Neural progenitor cell (in vitro differentiated cells): ENCODE measurements at regions not wholly inside any gene's neighbourhood (a gene's known extent, or its start where the extent isn't known, plus 50 kb on each side); places are given as distances from the start of the nearest gene placed in this dataset.
A peak's percentile ranks its signal among the peaks of the same experiment; 100 is the strongest.

ENCODE experiments used
- DNase-seq: peaks from one replicate; pipeline ENCODE4 v3.0.0-alpha.2; 2016; ENCODE audit warnings: low spot score
- H2AFZ ChIP-seq: fragments of 200-600 bp; sonication (generic); replicated peaks from 2 replicates; pipeline ENCODE4 v1.6.1; 2016; ENCODE audit warnings: antibody characterized with exemption
- H3F3A ChIP-seq: fragments of 200-600 bp; sonication (generic); 2 replicates; pipeline ENCODE4 v1.6.1; 2016; ENCODE audit warnings: antibody characterized with exemption, low read depth
- H3K27ac ChIP-seq: fragments of 200-600 bp; sonication (generic); 2 replicates; pipeline ENCODE4 v1.5.1; 2016; ENCODE audit warnings: mild to moderate bottlenecking
- H3K27me3 ChIP-seq: fragments of 200-600 bp; sonication (generic); 2 replicates; pipeline ENCODE4 v1.6.1; 2016; ENCODE audit warnings: mild to moderate bottlenecking, moderate library complexity
- H3K36me3 ChIP-seq: fragments of 200-600 bp; sonication (generic); 2 replicates; pipeline ENCODE4 v1.5.1; 2016
- H3K4me1 ChIP-seq: fragments of 200-600 bp; sonication (generic); 2 replicates; pipeline ENCODE4 v1.6.1; 2016; ENCODE audit warnings: mixed run types
- H3K4me2 ChIP-seq: fragments of 200-600 bp; sonication (generic); 2 replicates; pipeline ENCODE4 v1.6.1; 2016
- H3K4me3 ChIP-seq: fragments of 200-600 bp; sonication (generic); 2 replicates; pipeline ENCODE4 v1.5.1; 2016
- H3K79me2 ChIP-seq: fragments of 200-600 bp; sonication (generic); 2 replicates; pipeline ENCODE4 v1.6.1; 2016; ENCODE audit warnings: low read depth
- H3K9ac ChIP-seq: fragments of 200-600 bp; sonication (generic); 2 replicates; pipeline ENCODE4 v1.6.1; 2016
- H3K9me3 ChIP-seq: fragments of 200-600 bp; sonication (generic); 2 replicates; pipeline ENCODE4 v1.5.1; 2016; ENCODE audit warnings: low read depth
- H4K20me1 ChIP-seq: fragments of 200-600 bp; sonication (generic); 2 replicates; pipeline ENCODE4 v1.6.1; 2016; ENCODE audit warnings: low read depth
- H3K27ac Mint-ChIP-seq: 3 replicates; pipeline ENCODE4 v1.8.0; 2021; ENCODE audit warnings: mixed read lengths
- H3K27me3 Mint-ChIP-seq: 2 replicates; pipeline ENCODE4 v1.8.0; 2022; ENCODE audit warnings: low read depth, mild to moderate bottlenecking, inconsistent platforms, moderate library complexity, mixed read lengths; ENCODE audit not compliant: insufficient read depth
- H3K36me3 Mint-ChIP-seq: 3 replicates; pipeline ENCODE4 v1.8.0; 2021; ENCODE audit warnings: mixed read lengths
- H3K4me1 Mint-ChIP-seq: 3 replicates; pipeline ENCODE4 v1.8.0; 2021; ENCODE audit warnings: mixed read lengths
- H3K4me3 Mint-ChIP-seq: 3 replicates; pipeline ENCODE4 v1.8.0; 2021; ENCODE audit warnings: mild to moderate bottlenecking, moderate library complexity, mixed read lengths
- H3K9me3 Mint-ChIP-seq: 3 replicates; pipeline ENCODE4 v1.8.0; 2020; ENCODE audit warnings: mixed read lengths
- EZH2 ChIP-seq: fragments of 200-600 bp; sonication (generic); IDR thresholded peaks from 2 replicates; pipeline ENCODE4 v1.6.1; 2017; ENCODE audit warnings: antibody characterized with exemption, mild to moderate bottlenecking, moderate library complexity
- EZH2phosphoT487 ChIP-seq: fragments of 200-600 bp; sonication (generic); IDR thresholded peaks from 2 replicates; pipeline ENCODE4 v1.6.1; 2017; ENCODE audit warnings: antibody characterized with exemption
- TF ChIP-seq, protein P1 (sequence below): fragments of 200-600 bp; sonication (generic); IDR thresholded peaks from 2 replicates; pipeline ENCODE4 v1.5.1; 2017; ENCODE audit warnings: antibody characterized with exemption, mild to moderate bottlenecking

DNA sequence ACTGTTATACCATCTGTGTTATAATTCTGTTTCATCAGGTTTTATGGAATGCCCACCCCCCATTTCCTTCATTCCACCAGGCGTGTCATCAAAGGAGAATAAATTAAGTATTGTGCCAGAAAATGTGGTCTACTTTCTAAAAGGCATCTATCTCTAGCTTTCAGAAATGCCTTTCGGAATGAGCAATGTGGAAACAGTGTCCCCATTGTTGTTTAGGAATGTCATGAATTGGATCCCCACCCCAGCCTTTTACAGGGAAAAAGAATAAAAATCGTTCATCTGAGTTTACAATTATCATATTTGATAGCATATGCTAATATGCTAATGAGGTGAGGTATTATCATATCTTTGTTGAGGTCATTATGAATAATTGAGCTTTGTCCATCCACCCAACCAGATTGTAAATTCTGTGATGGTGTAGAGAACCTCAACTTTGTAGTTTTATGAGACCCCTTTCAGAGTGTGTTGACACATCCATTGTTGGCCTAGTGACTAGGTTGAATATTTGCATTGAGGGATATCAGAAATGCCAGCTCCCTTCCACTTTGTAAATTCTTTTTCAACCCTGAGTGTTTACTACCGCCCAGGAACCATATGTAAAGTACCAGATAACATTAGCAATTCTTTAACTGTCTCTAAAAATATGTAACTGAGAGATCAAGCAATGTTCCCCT is 56.2 kb upstream of the CCDC160 start:
- H3K27me3 Mint-ChIP-seq = peaks cover 5% of the 10 kb centered on the region
- peak overlapping the region; percentile 28 for H3K4me3 ChIP-seq

DNA sequence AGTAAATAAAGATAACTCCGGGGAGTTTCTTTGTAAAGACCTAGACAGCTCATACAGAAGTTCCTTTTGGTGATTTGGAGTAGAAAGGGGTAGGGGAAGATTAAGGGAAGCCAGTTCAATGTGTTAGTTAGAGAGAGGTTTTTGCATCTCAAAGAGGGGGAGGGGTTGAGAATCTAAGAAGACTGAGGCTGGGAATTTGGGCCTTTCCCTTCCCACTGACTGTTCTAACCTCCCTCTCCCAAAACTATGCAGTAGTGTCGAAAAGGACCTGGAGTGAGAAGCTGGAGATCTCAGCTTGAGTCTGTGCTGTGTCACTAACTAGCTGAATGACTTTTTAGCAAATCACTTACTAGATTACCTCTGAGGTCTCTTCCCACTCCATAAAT is 55.7 kb upstream of the CCDC160 start:
- Histone ChIP-seq H3K36me3 (no peaks in the 10 kb centered on the region), H3K4me1 (peaks cover 61% of the 10 kb centered on the region), H3K27ac (peak overlapping the region; percentile 95), H3K9me3 (no peaks in the 10 kb centered on the region), H3K9ac (no peak overlapping the region), H3K4me3 (peak overlapping the region; percentile 28), H3K79me2 (peaks cover 8% of the 10 kb centered on the region), H2AFZ (no peak overlapping the region), H3F3A (peaks cover 53% of the 10 kb centered on the region), H4K20me1 (no peaks in the 10 kb centered on the region), H3K27me3 (no peaks in the 10 kb centered on the region), H3K4me2 (peak overlapping the region; percentile 68)
- peak overlapping the region; percentile 46 for H3K4me3 Mint-ChIP-seq
- no peaks in the 10 kb centered on the region for H3K9me3 Mint-ChIP-seq
- DNase-seq = peak; percentile 67
- H3K4me1 Mint-ChIP-seq = peaks cover 81% of the 10 kb centered on the region
- H3K36me3 Mint-ChIP-seq = no peaks in the 10 kb centered on the region
- H3K27me3 Mint-ChIP-seq = peaks cover 5% of the 10 kb centered on the region
- peak overlapping the region; percentile 99 for H3K27ac Mint-ChIP-seq
- TF ChIP-seq EZH2 = no peak
- no peak for TF ChIP-seq EZH2phosphoT487
- TF ChIP-seq, protein P1, sequence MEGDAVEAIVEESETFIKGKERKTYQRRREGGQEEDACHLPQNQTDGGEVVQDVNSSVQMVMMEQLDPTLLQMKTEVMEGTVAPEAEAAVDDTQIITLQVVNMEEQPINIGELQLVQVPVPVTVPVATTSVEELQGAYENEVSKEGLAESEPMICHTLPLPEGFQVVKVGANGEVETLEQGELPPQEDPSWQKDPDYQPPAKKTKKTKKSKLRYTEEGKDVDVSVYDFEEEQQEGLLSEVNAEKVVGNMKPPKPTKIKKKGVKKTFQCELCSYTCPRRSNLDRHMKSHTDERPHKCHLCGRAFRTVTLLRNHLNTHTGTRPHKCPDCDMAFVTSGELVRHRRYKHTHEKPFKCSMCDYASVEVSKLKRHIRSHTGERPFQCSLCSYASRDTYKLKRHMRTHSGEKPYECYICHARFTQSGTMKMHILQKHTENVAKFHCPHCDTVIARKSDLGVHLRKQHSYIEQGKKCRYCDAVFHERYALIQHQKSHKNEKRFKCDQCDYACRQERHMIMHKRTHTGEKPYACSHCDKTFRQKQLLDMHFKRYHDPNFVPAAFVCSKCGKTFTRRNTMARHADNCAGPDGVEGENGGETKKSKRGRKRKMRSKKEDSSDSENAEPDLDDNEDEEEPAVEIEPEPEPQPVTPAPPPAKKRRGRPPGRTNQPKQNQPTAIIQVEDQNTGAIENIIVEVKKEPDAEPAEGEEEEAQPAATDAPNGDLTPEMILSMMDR = no peak

More for the DNA sequence above, 56.2 kb upstream of the CCDC160 start:
- peak overlapping the region; percentile 46 for H3K4me3 Mint-ChIP-seq
- peak overlapping the region; percentile 95 for H3K27ac ChIP-seq
- H3K9ac ChIP-seq = no peak overlapping the region
- no peaks in the 10 kb centered on the region for H3K36me3 Mint-ChIP-seq
- H3K9me3 ChIP-seq = no peaks in the 10 kb centered on the region
- H3F3A ChIP-seq = peaks cover 54% of the 10 kb centered on the region
- no peaks in the 10 kb centered on the region for H3K9me3 Mint-ChIP-seq
- TF ChIP-seq EZH2phosphoT487 (no peak), EZH2 (no peak)
- no peaks in the 10 kb centered on the region for H4K20me1 ChIP-seq
- peaks cover 65% of the 10 kb centered on the region for H3K4me1 ChIP-seq
- H3K27me3 ChIP-seq = no peaks in the 10 kb centered on the region
- DNase-seq = peak; percentile 29
- H3K36me3 ChIP-seq = no peaks in the 10 kb centered on the region
- peaks cover 82% of the 10 kb centered on the region for H3K4me1 Mint-ChIP-seq
- peak overlapping the region; percentile 99 for H3K27ac Mint-ChIP-seq
- peaks cover 13% of the 10 kb centered on the region for H3K79me2 ChIP-seq
- H2AFZ ChIP-seq = no peak overlapping the region
- peak overlapping the region; percentile 68 for H3K4me2 ChIP-seq

DNA sequence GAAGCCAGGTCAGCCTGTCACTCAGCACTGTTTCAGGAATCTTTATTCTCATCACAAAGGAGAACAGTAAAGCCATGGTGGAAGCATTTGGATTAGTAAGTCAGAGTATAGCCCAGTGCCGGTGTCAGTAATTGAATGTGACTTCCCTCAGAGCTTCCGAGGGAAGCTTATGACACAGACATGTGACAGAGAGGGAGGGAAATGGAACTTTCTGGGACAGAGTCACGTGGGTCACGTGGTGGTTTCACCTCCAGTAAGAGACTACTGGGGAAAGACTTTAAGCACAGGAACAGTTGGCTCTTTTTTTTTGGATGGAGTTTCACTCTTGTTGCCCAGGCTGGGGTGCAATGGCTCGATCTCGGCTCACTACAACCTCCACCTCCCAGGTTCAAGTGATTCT is 53.3 kb upstream of the CCDC160 start:
- no peaks in the 10 kb centered on the region for H3K27me3 ChIP-seq
- Mint-ChIP-seq H3K36me3 (no peaks in the 10 kb centered on the region), H3K4me1 (peaks cover 83% of the 10 kb centered on the region)

DNA sequence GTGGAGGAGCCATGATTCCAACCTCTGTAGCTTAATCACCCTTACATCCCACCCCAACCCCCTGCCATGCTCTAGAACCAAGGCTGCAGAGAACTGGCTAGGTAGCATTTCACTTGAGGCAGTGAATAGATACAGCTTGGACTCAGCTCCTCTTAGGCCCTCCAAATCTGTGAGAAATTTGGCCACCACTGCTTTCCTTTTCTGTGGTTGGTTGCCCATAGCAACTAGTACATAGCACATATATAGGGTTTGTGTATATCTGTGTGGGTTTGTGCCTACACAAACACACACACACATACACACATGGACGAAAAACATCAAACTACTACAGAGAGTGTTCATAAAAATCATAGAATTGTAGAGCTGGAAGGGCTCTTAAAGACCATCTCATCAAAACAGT is 52.0 kb upstream of the CCDC160 start:
- Histone ChIP-seq H3K4me1 (peaks cover 45% of the 10 kb centered on the region), H3K9ac (no peak overlapping the region), H3K79me2 (no peaks in the 10 kb centered on the region), H3K27me3 (no peaks in the 10 kb centered on the region), H4K20me1 (no peaks in the 10 kb centered on the region), H3F3A (peaks cover 35% of the 10 kb centered on the region), H3K36me3 (no peaks in the 10 kb centered on the region), H3K4me2 (no peak overlapping the region), H3K4me3 (no peak overlapping the region), H2AFZ (no peak overlapping the region), H3K27ac (no peak overlapping the region), H3K9me3 (peaks cover 3% of the 10 kb centered on the region)
- H3K27ac Mint-ChIP-seq = peak overlapping the region; percentile 91
- no peak overlapping the region for H3K4me3 Mint-ChIP-seq
- no peaks in the 10 kb centered on the region for H3K9me3 Mint-ChIP-seq
- H3K27me3 Mint-ChIP-seq = peaks cover 5% of the 10 kb centered on the region
- no peak for TF ChIP-seq EZH2phosphoT487
- no peak for TF ChIP-seq EZH2
- TF ChIP-seq, protein P1 = no peak
- no peaks in the 10 kb centered on the region for H3K36me3 Mint-ChIP-seq
- peaks cover 74% of the 10 kb centered on the region for H3K4me1 Mint-ChIP-seq
- no peak for DNase-seq

More for the DNA sequence above, 53.3 kb upstream of the CCDC160 start:
- no peak overlapping the region for H3K4me2 ChIP-seq
- H3F3A ChIP-seq = peaks cover 40% of the 10 kb centered on the region
- no peaks in the 10 kb centered on the region for H4K20me1 ChIP-seq
- peaks cover 57% of the 10 kb centered on the region for H3K4me1 ChIP-seq
- no peaks in the 10 kb centered on the region for H3K79me2 ChIP-seq
- no peak overlapping the region for H3K9ac ChIP-seq
- H3K4me3 Mint-ChIP-seq = no peak overlapping the region
- H3K4me3 ChIP-seq = no peak overlapping the region
- no peak overlapping the region for H3K27ac ChIP-seq
- DNase-seq = peak; percentile 8
- no peak for TF ChIP-seq EZH2
- peaks cover 3% of the 10 kb centered on the region for H3K9me3 ChIP-seq
- peaks cover 5% of the 10 kb centered on the region for H3K27me3 Mint-ChIP-seq
- no peaks in the 10 kb centered on the region for H3K9me3 Mint-ChIP-seq
- H2AFZ ChIP-seq = no peak overlapping the region
- no peaks in the 10 kb centered on the region for H3K36me3 ChIP-seq
- H3K27ac Mint-ChIP-seq = no peak overlapping the region
